Mammary epithelial cell (primary cell): ENCODE measurements at regions not wholly inside any gene's neighbourhood (a gene's known extent, or its start where the extent isn't known, plus 50 kb on each side); places are given as distances from the start of the nearest gene placed in this dataset.

Source experiments
- EZH2 ChIP-seq: IDR thresholded peaks from 2 replicates; pipeline ENCODE4 v1.6.1; 2012; ENCODE audit warnings: low read length, inconsistent platforms, borderline replicate concordance
- TF ChIP-seq, protein P1 (sequence below), 2 donors: IDR thresholded peaks in 1 of 2; conservative IDR thresholded peaks in 1 of 2; 2 replicates each; pipeline ENCODE4 v1.5.1; 2011 to 2012; ENCODE audit warnings: inconsistent platforms in 2 of 2, low read length in 2 of 2, mild to moderate bottlenecking in 2 of 2, control low read depth in 1 of 2, low read depth in 1 of 2; ENCODE audit not compliant: insufficient read depth in 1 of 2; ENCODE audit errors: extremely low read depth in 1 of 2

DNA sequence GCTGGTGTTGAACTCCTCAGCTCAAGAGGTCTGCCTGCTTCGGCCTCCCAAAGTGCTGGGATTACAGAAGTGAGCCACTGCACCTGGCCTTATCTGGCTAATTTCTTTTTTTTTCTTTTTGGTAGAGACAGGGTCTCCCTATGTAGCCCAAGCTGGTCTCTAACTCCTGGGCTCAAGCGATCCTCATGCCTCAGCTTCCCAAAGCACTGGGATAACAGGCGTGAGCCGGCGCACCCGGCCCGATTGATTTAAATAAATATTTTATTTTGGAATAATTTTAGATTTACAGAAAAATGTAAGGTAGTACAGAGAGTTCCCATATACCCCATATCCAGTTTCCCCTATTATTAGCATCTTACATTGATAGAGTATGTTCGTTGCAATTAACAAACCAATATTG is 155.0 kb upstream of the MVB12B start:
- TF ChIP-seq, protein P1, sequence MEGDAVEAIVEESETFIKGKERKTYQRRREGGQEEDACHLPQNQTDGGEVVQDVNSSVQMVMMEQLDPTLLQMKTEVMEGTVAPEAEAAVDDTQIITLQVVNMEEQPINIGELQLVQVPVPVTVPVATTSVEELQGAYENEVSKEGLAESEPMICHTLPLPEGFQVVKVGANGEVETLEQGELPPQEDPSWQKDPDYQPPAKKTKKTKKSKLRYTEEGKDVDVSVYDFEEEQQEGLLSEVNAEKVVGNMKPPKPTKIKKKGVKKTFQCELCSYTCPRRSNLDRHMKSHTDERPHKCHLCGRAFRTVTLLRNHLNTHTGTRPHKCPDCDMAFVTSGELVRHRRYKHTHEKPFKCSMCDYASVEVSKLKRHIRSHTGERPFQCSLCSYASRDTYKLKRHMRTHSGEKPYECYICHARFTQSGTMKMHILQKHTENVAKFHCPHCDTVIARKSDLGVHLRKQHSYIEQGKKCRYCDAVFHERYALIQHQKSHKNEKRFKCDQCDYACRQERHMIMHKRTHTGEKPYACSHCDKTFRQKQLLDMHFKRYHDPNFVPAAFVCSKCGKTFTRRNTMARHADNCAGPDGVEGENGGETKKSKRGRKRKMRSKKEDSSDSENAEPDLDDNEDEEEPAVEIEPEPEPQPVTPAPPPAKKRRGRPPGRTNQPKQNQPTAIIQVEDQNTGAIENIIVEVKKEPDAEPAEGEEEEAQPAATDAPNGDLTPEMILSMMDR (conservative IDR thresholded peaks at IDR 0.05 in 1 of 2, IDR thresholded peaks at IDR 0.05 in 1 of 2; ENCODE audit: extremely low read depth in 1 of 2, insufficient read depth in 1 of 2, low read depth in 1 of 2, low read length in 2 of 2): no peak
- TF ChIP-seq EZH2: no peak
